MM.1S (cell line): ENCODE measurements at regions not wholly inside any gene's neighbourhood (a gene's known extent, or its start where the extent isn't known, plus 50 kb on each side); places are given as distances from the start of the nearest gene placed in this dataset.

ENCODE experiments used
- EZH2phosphoT487 ChIP-seq: fragments of 300-600 bp; sonication (generic); IDR thresholded peaks from 2 replicates; pipeline ENCODE4 v1.6.1; 2018; ENCODE audit warnings: antibody characterized with exemption, low read length
- TF ChIP-seq, protein P1 (sequence below): fragments of 300-600 bp; sonication (generic); IDR thresholded peaks from 2 replicates; pipeline ENCODE4 v1.5.1; 2016; ENCODE audit warnings: antibody characterized with exemption, low read length, mixed read lengths

DNA sequence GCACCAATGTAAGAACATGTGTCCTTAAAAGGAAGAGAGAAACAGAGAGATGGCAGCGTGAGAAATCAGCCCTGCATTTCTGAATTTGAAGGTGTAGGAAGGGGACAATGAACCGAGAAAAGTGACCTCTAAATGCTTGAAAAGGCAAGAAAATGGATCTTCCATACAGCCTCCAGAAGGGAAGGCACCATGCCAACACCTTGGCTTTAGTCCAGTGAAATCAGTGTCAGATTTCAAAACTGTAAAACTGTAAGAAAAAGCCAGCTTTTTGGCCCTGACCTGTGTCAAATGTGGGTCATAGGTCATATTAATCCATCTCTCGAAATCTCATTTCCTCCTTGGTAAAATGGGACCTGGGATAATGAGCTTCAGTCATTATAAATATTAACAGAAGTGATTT, 762.3 kb downstream of the DCDC2C start:
- TF ChIP-seq, protein P1, sequence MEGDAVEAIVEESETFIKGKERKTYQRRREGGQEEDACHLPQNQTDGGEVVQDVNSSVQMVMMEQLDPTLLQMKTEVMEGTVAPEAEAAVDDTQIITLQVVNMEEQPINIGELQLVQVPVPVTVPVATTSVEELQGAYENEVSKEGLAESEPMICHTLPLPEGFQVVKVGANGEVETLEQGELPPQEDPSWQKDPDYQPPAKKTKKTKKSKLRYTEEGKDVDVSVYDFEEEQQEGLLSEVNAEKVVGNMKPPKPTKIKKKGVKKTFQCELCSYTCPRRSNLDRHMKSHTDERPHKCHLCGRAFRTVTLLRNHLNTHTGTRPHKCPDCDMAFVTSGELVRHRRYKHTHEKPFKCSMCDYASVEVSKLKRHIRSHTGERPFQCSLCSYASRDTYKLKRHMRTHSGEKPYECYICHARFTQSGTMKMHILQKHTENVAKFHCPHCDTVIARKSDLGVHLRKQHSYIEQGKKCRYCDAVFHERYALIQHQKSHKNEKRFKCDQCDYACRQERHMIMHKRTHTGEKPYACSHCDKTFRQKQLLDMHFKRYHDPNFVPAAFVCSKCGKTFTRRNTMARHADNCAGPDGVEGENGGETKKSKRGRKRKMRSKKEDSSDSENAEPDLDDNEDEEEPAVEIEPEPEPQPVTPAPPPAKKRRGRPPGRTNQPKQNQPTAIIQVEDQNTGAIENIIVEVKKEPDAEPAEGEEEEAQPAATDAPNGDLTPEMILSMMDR: no peak
- TF ChIP-seq EZH2phosphoT487: no peak
